ENCODE measurements at regions not wholly inside any gene's neighbourhood (a gene's known extent, or its start where the extent isn't known, plus 50 kb on each side); places are given as distances from the start of the nearest gene placed in this dataset.

- no peak for DNase-seq (ENCODE audit: low read depth)
Measured at GRCh38 chr15:61527836-61528580, 298.9 kb upstream of the RORA start.

GRCh38 chr15:61524545-61524944 lies 295.4 kb upstream of the RORA start:
- DNase-seq (ENCODE audit: low read depth), result no peak

- DNase-seq (ENCODE audit: low read depth), result no peak
Measured at GRCh38 chr15:61524086-61524485, 295.0 kb upstream of the RORA start.

- no peak for DNase-seq (ENCODE audit: low read depth)
Measured at GRCh38 chr15:61522411-61522810, 293.3 kb upstream of the RORA start.

- DNase-seq (ENCODE audit: low read depth), result no peak
Measured at GRCh38 chr15:61521953-61522352, 292.9 kb upstream of the RORA start.

GRCh38 chr15:61519296-61519695 lies 290.2 kb upstream of the RORA start:
- DNase-seq (ENCODE audit: low read depth), result no peak

- DNase-seq (ENCODE audit: low read depth), result no peak
Measured at GRCh38 chr15:61518191-61518950, 289.3 kb upstream of the RORA start.

- no peak for DNase-seq (ENCODE audit: low read depth)
Measured at GRCh38 chr15:61517776-61518175, 288.7 kb upstream of the RORA start.

GRCh38 chr15:61517335-61517734 lies 288.2 kb upstream of the RORA start:
- DNase-seq (ENCODE audit: low read depth), result no peak

GRCh38 chr15:61511756-61512155 lies 282.7 kb upstream of the RORA start:
- no peak for DNase-seq (ENCODE audit: low read depth)

- DNase-seq (ENCODE audit: low read depth), result no peak
Measured at GRCh38 chr15:61511089-61511488, 282.0 kb upstream of the RORA start.

- DNase-seq (ENCODE audit: low read depth), result no peak
Measured at GRCh38 chr15:61509327-61509840, 280.3 kb upstream of the RORA start.

GRCh38 chr15:61503383-61503969 lies 274.4 kb upstream of the RORA start:
- DNase-seq (ENCODE audit: low read depth), result no peak

GRCh38 chr15:61501815-61502389 lies 272.8 kb upstream of the RORA start:
- no peak for DNase-seq (ENCODE audit: low read depth)

GRCh38 chr15:61500951-61501620 lies 272.0 kb upstream of the RORA start:
- DNase-seq (ENCODE audit: low read depth), result no peak

GRCh38 chr15:61500523-61500922 lies 271.4 kb upstream of the RORA start:
- no peak for DNase-seq (ENCODE audit: low read depth)

GRCh38 chr15:61499376-61499775 lies 270.3 kb upstream of the RORA start:
- DNase-seq (ENCODE audit: low read depth), result no peak

- no peak for DNase-seq (ENCODE audit: low read depth)
Measured at GRCh38 chr15:61489571-61489970, 260.5 kb upstream of the RORA start.

GRCh38 chr15:61483599-61483998 lies 254.5 kb upstream of the RORA start:
- DNase-seq (ENCODE audit: low read depth), result no peak

- DNase-seq (ENCODE audit: low read depth), result no peak
Measured at GRCh38 chr15:61481886-61482285, 252.8 kb upstream of the RORA start.

GRCh38 chr15:61480863-61481262 lies 251.8 kb upstream of the RORA start:
- DNase-seq (ENCODE audit: low read depth), result no peak

- DNase-seq (ENCODE audit: low read depth), result no peak
Measured at GRCh38 chr15:61480295-61480694, 251.2 kb upstream of the RORA start.
